Left renal pelvis (tissue), 4 donors: ENCODE measurements at regions not wholly inside any gene's neighbourhood (a gene's known extent, or its start where the extent isn't known, plus 50 kb on each side); places are given as distances from the start of the nearest gene placed in this dataset.
"Not testable (repeated sequence)": the region's sequence is repeated elsewhere in the genome, so short reads cannot be mapped to it uniquely, and the experiment has no call there.

Experiments used
- DNase-seq, 4 donors: peaks; one replicate each; pipeline ENCODE4 v3.0.0-alpha.2; 2013; ENCODE audit warnings: low read depth in 4 of 4, low spot score in 3 of 4

DNA sequence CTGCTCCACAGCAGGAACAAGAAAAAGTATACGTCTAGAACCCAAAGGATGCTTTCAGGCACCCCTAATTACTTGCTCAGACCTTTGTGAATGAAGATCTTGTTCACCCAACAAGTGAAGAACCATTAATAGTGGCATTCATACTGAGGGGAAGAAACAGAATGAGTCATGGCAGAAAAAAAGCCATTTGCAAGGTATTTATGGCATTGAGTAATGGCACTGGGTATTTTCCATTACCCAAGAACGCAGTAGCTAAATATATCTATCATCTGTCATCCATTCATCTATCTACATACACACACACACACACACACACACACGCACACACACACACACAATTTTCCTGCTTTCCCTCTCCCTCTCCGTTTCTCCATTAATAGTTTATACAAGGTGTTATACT is 56.4 kb upstream of the XIRP2 start:
- no peak for DNase-seq

DNA sequence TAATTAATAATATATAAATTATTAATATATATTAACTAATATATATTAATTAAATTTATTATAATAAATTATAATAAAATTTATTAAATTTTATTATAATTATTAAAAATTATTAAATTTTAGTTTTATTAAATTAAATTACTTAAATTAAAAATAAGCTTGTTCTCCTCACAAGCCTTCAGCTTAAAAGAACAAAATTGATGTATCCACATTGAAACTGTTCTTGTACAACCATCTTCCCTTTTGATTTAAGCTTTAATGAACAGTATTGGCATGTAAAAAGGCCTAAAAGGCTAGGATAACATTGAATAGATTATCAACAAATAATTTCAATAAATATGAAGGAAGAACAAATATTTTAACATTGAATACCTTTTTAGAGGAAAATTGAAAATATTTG is 62.4 kb upstream of the XIRP2 start:
- no peak for DNase-seq

DNA sequence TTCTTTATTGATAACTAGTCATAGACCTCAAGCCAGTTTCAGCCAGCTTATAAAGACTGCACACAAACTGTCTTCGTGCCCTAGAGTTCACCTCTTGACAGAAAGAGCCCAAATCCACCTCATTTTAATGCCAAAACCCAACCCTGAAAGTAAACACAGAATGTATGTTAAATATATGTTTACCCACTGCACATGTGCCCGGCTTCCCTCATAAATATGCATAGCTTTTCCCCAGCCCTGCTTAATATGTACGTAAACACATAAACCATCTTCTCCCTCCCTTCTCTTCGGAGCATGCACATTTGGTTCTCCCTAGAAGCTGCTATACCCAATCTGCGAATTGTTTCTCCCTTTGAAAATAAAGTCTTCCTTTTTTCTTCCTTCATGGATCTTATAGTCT is 73.9 kb upstream of the XIRP2 start:
- no peak for DNase-seq

DNA sequence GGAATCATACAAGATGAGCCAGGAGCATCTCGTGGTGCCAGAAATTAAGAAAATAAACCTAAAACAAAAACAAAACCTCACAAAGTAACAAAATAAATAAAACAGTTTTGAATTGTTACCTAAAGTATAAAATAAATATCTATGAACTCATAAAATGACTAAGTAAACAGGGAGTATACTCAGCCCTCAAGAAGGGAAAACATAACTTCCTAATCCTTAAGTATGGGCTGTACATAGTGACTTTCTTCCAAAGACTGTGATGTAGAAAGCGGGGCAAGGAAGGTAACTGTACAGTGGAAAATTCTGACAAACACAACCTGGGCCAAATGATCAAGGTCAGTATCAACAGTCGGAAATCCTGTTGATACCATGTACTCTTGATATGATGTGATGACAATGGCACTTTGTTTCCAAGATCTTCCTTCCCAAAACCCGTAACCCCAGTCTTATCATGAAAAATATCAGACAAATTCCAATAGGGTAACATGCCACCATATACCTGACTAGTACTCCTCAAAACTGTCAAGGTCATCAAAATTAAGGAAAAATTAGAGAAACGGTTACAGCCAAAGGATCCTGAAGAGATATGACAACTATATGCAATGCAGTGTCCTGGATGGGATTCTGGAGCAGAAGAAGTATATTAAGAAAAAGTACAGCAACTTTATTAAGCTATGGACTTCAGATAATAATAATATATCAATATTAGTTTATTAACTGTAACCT is 76.0 kb upstream of the XIRP2 start:
- no peak for DNase-seq

DNA sequence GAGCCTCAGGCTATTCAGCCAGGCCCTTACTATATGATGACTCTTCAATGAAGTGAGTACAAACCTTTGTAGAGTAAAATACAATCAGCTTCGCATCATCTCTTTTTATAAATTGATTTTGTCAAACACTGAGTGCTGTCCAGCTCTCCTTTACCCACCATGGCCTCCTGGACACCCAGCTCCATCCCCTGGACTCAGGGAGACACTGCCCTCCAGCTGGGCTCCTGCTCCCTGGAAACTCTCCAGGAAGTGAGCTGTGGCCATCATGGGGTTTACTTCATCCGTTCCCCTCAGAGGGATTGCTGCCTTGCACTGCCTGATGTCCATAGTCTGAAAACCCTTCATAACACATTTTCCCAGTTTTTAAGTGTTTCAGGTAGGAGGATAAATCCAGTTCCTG is 82.5 kb upstream of the XIRP2 start:
- DNase-seq: no peak

DNA sequence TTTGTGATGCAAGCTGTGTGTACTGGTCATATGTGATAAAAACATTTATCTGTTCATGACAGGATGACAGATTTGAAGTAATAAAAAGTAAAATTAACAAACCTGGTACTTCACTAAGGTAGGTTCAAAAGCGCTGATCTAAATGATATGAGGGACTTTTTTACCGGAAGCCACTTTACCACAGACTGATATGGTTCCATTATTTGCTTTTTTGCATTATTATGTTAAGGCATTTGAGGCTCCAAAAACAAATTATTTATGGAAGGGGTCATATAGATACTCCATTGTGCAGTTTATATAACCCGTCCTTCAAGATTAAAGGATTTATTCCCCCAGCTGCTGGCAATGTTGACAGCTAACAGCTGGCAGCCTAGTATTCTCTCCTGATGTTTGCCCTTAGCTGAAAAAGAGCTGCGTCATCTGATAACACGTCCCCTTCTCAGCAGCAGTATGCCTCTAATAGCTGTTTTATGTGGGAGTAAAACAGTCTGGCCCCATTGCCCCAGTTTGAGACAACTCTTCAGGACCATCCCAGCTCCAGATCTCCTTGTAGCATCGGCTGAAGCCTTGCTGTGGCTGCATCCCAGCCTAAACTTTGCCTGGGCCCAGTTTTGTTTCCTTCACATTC is 84.8 kb upstream of the XIRP2 start:
- DNase-seq: peak in 3 of 4 donors; percentile 12 to 21 (median 20)

DNA sequence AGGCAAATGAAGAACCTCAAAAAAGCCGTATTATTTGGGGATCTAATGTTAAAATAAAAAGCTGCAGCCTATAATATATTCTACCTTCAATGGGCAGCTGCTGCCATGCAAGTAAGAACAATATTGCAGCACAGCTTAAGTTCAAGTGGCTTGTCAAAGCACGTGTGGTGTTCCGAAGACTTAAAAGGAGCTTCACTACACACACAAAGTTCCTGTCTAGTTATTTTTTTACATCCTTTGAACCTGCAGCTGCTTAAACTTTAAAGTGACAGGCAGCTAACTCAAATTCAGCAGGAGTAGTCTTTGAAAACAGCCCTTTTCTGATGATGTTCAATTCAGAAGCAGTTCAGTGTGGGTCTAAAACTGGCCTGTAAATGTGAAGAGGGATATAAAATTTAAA is 85.8 kb upstream of the XIRP2 start:
- DNase-seq: no peak

DNA sequence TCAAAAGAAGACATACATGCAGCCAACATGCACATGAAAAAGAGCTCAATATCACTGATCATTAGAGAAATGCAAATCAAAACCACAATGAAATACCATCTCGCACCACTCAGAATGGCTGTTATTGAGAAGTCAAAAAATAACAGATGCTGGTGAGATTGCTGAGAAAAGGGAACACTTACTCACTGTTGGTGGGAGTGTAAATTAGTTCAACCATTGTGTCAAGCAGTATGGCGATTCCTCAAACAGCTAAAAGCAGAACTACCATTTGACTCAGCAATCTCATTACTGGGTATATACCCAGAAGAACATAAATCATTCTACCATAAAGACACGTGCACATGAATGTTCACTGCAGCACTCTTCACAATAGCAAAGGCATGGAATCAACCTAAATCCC is 95.5 kb upstream of the XIRP2 start:
- DNase-seq: no peak

DNA sequence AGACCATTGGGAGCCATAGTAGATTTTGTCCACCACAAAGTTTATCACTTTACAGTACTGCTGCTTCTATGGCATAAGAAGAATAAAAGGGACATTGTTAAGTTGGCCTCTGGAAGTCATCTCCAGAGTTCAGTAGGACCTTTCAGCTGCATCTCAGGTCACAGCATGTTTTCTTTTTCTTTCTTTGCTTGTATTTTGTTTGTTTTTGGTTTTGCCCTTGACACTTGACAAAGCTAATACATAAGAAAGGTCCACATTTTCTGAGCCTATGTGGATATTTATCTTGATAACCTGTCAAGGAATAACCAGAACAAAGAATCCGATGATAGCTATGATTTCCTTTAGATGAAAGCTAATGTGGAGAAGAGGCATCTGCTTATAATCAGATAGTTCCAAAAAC is 101.6 kb upstream of the XIRP2 start:
- no peak for DNase-seq

DNA sequence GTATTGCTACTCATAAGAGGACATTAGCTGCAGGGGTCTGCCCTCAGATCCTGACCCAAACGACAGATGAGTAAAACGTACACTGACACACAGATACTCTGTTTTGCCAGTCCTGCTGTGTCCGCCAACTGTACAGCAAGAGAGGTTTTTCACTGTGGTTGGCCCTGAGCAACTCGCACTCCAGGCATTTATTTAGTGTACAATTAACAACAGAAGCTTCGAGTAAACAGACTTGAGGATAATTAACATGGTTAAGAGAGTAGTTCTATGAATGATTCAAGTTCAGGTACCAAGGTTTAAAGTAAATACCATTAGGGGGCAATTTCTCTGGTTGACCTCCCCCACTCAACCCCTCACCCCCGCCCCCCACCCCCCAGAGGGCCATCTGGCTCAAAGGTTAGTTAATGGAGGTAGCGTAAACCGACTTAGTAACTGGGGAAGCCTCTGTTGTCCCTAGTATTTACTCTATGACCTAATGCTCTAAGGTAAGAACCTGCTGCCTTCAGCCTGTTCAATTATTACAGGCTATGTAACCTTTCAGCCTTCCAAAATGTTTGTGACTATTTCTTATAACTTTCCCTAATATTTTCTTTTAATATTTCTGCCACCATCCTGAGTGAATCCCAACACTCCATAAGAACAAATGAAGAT is 103.9 kb upstream of the XIRP2 start:
- DNase-seq: no peak

DNA sequence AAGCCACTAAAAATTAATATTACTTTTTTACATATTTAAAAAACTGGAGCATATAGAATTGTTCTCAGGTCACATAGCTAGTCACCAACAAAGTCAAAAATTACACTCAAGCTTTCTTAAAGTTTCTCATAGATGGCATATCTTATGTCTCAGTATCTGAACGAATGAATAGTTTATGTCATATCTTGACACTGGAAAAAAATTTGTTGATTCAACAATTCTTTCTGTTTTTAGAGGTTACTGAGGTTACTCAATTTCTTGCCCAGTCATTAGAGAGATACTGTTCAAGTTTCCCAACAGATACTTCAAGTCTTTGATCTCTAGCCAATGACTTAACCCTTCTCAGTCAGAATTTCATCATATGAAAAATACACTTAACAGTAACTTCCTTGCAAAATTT is 113.1 kb upstream of the XIRP2 start:
- DNase-seq: no peak

DNA sequence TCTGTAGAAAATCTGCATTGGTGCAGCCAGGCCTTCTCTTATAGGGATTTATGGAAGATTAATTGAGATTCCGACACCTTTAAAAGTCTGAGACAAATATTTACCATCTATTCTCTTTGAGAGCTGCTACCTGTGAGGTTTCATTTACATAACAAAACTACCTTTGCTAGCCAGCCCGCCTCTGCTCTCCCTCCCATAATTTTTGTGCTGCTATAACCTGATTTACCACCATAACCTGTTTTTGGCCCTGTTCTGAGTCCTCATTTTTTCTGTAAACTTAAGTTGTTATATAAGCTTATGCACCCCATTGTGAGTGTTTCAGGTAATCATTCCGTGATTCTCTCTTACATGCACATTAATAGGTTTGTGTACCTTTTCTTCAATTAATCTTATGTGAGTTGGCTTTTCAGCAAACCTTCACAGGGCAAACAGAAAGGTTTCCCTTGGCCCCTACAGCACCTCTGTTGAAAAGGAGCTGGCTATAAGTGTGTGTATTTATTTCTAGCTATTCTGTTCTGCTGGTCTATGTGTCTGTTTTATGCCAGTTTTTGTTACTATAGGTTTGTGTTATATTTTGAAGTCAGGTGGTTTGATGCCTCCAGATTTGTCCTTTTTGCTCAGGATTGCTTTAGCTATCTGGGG is 114.9 kb upstream of the XIRP2 start:
- DNase-seq: no peak

DNA sequence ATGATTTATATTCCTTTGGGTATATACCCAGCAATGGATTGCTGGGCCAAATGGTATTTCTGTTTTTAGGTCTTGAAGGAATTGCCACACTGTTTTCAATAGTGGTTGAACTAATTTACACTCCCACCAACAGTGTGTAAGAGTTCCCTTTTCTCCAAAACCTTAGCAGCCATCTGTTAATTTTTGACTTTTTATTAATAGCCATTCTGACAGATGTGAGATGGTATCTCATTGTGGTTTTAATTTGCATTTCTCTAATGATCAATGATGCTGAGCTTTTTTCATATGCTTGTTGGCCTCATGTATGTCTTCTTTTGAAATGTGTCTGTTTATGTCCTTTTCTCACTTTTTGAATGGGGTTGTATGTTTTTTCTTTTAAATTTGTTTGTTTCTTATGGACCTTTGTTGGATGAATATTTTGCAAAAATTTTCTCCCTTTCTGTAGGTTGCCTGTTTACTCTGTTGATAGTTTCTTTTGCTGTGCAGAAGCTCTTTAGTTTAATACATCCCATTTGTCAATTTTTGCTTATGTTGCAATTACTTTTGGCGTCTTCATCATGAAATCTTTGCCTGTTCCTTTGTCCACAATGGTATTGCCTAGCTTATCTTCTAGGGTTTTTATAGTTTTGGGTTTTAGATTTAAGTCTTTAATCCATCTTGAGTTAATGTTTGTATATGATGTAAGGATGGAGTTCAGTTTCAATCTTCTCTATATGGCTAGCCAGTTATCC is 119.7 kb upstream of the XIRP2 start:
- DNase-seq: no peak

DNA sequence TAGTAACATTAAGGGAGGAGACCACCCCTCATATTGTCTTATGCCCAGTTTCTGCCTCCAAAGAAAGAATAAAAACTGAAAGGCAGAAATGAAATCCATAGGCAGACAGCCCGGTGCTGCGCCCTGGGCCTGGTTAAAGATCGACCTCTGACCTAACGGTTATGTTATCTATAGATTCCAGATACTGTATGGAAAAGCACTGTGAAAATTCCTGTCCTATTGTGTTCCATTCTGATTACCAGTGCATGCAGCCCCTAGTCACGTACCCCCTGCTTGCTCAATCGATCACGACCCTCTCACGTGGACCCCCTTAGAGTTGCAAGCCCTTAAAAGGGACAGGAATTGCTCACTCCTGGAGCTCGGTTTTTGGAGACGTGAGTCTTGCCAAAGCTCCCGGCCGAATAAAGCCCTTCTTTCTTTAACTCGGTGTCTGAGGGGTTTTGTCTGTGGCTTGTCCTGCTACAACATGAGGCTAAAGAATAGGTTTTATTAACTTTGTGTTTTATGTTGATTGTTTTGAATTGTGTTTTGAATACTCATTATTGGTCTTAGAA is 121.4 kb upstream of the XIRP2 start:
- not testable (repeated sequence) for DNase-seq

DNA sequence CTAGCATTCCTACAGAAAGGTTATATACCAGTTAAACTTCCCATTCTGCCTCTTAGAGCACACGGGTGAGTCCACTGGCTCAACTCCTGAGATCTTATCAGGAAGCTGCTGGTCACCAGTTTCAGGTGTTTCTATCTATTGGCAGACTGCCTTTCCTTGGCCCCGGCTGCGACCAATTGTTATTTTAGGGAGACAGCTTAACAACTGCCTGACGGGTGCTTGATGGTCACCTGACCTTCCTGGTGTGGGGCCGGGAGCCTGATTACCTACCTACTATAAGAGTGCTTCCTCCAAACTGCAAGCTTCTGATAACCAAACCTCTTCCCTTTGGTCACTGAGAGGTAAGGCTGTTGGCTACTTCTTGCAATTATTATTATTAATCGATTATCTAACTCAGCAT is 122.1 kb upstream of the XIRP2 start:
- no peak for DNase-seq

DNA sequence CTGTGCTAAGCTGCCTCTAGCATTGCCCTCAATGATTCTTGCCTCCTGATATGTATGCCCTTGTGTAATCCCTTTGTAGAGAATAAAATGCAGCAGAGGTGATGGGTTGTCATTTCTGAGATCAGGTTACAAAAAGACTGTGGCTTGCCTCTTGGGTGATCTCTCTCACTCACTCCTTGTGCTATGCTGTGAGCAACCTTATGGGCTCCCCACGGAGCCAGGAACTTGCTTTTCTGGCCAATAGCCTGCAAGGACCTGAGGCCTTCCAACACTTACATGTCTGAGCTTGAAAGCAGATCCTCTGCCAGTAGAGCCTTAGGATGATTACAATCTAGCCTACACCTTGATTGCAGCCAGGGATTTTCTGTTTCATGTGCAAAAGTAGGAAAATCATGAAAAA is 123.1 kb upstream of the XIRP2 start:
- no peak for DNase-seq

DNA sequence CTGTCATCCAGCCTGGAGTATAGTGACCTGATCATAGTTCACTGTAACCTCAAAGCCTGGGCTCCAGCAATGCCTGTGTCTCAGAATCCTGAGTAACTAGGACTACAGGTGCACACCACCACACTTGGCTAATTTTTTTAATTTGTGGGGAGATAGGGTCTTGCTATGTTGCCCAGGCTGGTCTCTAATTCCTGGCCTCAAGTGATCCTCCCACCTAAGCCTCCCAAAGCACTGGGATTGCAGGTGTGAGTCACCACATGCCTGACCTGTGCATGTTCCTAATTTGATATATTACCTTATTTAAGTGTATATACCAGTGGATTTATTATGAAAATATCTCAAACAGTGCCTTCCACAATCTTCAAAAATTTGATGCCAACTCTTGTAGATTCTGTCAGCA is 123.6 kb upstream of the XIRP2 start:
- DNase-seq: no peak

DNA sequence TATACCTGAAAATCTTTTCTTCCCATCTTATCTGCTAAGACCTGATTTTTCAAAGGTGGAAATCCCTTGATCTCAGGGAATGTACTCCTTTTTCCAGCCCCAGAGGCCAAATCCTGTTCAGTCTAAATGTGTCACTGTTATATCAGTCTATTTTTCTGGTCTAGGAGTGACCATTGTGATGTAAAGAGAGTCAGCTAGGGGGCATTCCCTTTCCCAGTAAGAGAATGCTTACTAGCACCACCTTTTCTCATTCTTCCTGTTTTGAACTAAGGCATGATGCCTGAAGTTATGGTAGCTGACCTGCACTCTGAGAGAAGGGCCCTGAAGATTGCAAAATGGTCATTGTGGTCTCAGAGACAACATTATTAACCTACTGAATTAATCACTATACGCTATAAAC is 124.1 kb upstream of the XIRP2 start:
- no peak for DNase-seq

DNA sequence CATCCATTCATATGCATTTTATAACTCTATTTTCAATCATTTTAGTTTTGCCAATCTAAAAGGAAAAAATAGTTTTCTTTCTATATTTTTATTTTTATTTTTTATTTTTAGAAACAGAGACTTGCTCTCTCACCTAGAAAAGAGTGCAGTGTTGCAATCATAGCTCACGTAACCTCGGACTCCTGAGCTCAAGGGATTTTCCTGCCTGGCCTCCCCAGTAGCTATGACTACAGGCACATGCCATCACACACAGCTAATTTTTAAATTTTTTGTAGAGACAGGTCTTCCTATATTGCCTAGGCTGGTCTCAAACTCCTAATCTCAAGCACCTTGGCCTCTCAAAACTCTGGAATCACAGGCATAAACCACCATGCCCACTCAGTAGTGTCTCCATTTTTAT is 125.5 kb upstream of the XIRP2 start:
- no peak for DNase-seq

DNA sequence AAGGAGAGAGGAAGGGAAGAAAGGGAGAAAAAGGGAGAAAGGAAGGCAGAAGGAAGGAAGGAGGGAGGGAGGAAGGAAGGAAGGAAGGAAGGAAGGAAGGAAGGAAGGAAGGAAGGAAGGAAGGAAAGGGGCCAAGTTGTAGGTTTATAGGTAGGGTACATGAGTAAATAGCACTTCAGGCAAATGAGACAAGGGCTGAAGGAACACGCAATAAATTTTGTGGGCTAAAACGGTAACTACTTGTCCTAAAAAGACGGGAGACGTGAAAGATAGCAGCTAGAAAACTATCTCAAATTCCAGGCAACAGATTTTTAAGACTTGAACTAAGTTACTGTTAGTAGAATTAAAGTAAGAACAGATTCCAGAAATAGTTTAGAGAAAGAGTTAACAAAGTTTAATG is 129.3 kb upstream of the XIRP2 start:
- no peak for DNase-seq

DNA sequence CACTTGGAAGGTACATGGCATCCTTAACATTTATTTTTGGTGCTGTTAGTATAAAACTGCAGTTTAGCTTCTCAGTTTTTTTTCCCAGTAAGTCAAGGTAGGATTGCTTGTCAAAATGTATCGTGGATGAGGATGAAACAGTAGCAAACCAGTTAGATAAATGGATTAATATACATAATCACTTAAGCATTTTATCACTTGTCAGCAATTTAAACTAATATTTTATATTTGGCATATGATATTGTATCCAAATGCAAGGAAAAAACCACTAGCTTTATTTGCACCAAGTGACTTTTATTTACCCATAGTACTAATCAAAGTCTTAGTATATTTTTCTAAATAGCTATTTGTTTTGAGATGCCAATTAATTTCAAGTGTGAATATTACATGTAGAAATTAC is 137.7 kb upstream of the XIRP2 start:
- DNase-seq: no peak
